IMR-90 (cell line): ENCODE measurements at regions not wholly inside any gene's neighbourhood (a gene's known extent, or its start where the extent isn't known, plus 50 kb on each side); places are given as distances from the start of the nearest gene placed in this dataset.

Experiments
- CEBPB ChIP-seq: IDR thresholded peaks from 2 replicates; pipeline ENCODE4 v1.6.1; 2012; ENCODE audit warnings: low read depth, low read length, improper control_type of control experiment
- MAZ ChIP-seq: IDR thresholded peaks from 2 replicates; pipeline ENCODE4 v1.6.1; 2012; ENCODE audit warnings: low read depth, mild to moderate bottlenecking, low read length, improper control_type of control experiment, moderate library complexity, borderline replicate concordance
- RAD21 ChIP-seq: IDR thresholded peaks from 2 replicates; pipeline ENCODE4 v1.6.1; 2012; ENCODE audit warnings: low read length, improper control_type of control experiment
- TF ChIP-seq, protein P1 (sequence below): conservative IDR thresholded peaks from 2 replicates; pipeline ENCODE4 v1.5.1; 2012; ENCODE audit warnings: mild to moderate bottlenecking, low read depth, low read length, improper control_type of control experiment
- TF ChIP-seq, protein P2 (sequence below): fragments of 150-350 bp; IDR thresholded peaks from 2 replicates; pipeline ENCODE4 v1.6.1; 2017; ENCODE audit warnings: mild to moderate bottlenecking, antibody characterized with exemption, low read length, low read depth
- TF ChIP-seq, protein P3 (sequence below): fragments of 150-350 bp; IDR thresholded peaks from 2 replicates; pipeline ENCODE4 v1.6.1; 2016; ENCODE audit warnings: low read depth, mild to moderate bottlenecking, low read length, moderate library complexity, borderline replicate concordance

DNA sequence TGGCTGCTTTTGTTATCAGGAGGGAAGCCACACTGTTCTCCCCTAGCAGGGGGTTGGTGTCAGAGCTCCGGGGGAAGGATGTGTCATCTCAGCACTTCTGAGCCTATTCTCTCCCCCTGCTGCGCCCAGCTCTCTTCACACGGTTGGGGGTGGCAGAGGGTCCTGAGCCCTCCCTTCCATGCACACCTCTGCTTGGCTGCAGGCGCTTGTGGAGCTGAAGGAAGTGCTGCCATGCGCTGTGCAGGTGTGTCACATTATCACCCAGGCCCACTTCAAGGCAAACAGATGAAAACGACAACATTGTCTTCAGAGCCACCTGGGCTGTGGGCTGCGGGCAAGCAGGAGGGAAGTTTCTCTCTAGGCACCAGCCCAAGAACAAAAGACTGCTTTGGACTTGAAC is 263.4 kb downstream of the BMP7 start:
- TF ChIP-seq RAD21 (no peak), CEBPB (no peak), MAZ (no peak)
- TF ChIP-seq, protein P1, sequence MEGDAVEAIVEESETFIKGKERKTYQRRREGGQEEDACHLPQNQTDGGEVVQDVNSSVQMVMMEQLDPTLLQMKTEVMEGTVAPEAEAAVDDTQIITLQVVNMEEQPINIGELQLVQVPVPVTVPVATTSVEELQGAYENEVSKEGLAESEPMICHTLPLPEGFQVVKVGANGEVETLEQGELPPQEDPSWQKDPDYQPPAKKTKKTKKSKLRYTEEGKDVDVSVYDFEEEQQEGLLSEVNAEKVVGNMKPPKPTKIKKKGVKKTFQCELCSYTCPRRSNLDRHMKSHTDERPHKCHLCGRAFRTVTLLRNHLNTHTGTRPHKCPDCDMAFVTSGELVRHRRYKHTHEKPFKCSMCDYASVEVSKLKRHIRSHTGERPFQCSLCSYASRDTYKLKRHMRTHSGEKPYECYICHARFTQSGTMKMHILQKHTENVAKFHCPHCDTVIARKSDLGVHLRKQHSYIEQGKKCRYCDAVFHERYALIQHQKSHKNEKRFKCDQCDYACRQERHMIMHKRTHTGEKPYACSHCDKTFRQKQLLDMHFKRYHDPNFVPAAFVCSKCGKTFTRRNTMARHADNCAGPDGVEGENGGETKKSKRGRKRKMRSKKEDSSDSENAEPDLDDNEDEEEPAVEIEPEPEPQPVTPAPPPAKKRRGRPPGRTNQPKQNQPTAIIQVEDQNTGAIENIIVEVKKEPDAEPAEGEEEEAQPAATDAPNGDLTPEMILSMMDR, result no peak
- TF ChIP-seq, protein P2, sequence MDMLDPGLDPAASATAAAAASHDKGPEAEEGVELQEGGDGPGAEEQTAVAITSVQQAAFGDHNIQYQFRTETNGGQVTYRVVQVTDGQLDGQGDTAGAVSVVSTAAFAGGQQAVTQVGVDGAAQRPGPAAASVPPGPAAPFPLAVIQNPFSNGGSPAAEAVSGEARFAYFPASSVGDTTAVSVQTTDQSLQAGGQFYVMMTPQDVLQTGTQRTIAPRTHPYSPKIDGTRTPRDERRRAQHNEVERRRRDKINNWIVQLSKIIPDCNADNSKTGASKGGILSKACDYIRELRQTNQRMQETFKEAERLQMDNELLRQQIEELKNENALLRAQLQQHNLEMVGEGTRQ, result no peak
- TF ChIP-seq, protein P3, sequence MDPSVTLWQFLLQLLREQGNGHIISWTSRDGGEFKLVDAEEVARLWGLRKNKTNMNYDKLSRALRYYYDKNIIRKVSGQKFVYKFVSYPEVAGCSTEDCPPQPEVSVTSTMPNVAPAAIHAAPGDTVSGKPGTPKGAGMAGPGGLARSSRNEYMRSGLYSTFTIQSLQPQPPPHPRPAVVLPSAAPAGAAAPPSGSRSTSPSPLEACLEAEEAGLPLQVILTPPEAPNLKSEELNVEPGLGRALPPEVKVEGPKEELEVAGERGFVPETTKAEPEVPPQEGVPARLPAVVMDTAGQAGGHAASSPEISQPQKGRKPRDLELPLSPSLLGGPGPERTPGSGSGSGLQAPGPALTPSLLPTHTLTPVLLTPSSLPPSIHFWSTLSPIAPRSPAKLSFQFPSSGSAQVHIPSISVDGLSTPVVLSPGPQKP, result no peak
